CD4-positive, alpha-beta T cell treated with Interleukin-15 for 4 hours (primary cell): ENCODE measurements at regions not wholly inside any gene's neighbourhood (a gene's known extent, or its start where the extent isn't known, plus 50 kb on each side); places are given as distances from the start of the nearest gene placed in this dataset.
A peak's percentile ranks its signal among the peaks of the same experiment; 100 is the strongest.

ENCODE experiments used
- DNase-seq: peaks from one replicate; pipeline ENCODE4 v3.0.0-alpha.2; 2020; ENCODE audit warnings: low spot score

DNA sequence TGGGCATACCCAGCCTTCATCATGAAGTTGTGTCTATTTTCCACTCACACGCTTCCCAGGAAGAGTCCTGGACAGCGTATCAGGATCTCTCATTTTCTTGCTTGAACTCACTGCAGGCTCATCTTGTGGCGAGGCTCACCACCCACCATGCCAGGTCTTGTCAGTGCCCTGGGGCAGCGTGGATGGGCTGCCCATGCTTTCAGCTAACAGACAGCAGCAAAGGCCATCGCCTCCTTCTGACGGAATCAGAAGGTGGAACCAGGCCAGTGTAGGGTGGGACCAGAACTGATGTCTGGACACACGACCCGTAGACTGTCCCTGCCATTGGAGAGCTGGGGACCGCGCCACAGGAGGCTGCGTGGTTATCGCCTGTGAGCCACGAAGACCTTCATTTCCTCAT is 169.4 kb downstream of the FOXL1 start:
- DNase-seq: no peak

GRCh38 chr16:86748652-86749051 is 170.3 kb downstream of the FOXL1 start:
- DNase-seq: no peak

- DNase-seq: no peak
These were observed 173.0 kb downstream of the FOXL1 start for GRCh38 chr16:86751076-86752030.

GRCh38 chr16:86752582-86753175 is 174.3 kb downstream of the FOXL1 start:
- DNase-seq: no peak

DNA sequence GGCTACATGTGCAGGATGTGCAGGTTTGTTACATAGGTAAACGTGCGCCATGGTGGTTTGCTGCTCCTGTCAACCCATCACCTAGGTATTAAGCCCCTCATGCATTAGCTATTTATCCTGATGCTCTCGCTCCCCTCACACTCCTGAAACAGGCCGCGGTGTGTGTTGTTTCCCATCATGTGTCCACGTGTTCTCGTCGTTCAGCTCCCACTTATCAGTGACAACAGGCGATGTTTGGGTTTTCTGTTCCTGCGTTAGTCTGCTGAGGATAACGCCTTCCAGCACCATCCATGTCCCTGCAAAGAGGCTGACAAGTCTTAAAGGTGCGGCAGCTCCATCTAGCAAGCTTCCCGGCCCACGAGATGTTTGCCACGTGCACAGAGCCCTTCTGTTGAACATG is 175.1 kb downstream of the FOXL1 start:
- DNase-seq: no peak

GRCh38 chr16:86755571-86756006 is 177.2 kb downstream of the FOXL1 start:
- DNase-seq: no peak

GRCh38 chr16:86756882-86757703 is 178.7 kb downstream of the FOXL1 start:
- no peak for DNase-seq

DNA sequence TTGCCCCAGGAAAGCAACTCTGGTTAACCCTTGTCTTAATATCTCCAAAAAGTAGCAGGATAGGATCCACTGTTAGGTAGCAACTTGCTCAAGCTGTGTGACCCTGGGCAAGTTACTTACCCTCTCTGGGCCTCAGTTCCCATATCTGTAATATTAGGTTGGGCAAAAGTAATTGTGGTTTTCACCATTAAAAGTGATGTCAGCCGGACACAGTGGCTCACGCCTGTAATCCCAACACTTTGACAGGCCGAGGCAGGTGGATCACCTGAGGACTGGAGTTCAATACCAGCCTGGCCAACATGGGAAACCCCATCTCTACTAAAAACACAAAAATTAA is 179.3 kb downstream of the FOXL1 start:
- no peak for DNase-seq

DNA sequence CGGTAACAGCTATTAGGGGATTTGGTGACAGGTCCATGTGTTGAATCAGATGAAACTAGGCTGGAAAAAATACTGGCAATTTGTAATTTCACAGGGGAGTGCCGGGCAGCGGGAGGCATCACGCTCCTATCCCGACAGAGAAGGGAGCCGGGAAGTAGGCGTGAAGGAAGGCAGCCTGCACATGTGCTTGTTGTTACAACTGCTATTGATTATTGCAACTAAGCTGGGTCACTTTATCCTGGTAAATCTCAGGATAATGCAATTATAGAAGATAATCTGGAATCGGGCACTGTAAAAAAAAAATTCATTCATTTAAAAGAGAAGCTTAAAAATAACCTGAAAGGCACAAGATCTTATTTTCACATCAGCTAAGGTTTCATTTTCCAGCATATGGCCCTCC is 180.6 kb downstream of the FOXL1 start:
- no peak for DNase-seq

DNA sequence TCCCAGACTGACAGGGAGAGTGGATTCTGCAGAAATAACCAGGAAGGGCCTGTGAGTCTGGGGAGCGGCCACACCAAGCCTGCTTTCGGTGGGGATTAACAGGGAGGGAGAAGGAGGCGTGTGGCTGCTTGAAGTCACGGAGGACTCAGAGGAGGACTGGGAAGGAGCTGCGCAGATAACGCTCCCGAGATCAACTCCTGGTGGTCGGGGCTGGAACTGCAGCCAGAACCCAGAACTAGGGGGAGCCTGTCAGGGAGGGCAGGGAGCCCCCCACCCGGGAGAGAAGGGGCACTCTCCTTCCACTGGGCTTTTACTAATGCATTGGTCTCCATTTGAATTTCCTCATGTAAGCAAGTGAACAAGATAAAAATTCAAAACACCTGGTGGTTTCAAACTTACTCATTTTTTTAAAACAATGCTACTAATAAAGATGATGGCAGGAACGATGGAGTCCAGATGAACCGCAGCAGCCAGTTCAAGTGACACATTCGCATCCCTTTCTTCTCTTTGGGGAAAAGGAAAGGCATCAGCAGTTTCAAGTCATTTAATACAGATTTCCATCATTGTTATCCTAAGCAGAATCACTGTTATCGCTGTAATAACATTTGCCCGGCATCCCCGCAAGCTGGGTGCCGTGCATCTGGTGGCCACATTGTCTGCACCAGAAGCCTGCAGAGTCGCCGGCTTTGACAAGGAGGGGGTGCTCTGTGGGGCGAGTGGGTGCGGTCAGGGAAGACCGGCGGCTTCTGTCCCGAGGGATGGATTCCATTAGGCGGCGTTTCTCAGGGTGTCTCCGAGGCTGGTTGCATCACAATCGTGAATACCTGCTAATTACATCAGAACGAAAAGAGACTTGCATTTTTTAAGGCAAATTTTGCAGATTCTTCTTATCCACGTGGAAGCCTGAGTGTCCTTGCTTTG is 183.0 kb downstream of the FOXL1 start:
- peak; percentile 14 for DNase-seq

GRCh38 chr16:86762095-86762494 is 183.7 kb downstream of the FOXL1 start:
- no peak for DNase-seq

DNA sequence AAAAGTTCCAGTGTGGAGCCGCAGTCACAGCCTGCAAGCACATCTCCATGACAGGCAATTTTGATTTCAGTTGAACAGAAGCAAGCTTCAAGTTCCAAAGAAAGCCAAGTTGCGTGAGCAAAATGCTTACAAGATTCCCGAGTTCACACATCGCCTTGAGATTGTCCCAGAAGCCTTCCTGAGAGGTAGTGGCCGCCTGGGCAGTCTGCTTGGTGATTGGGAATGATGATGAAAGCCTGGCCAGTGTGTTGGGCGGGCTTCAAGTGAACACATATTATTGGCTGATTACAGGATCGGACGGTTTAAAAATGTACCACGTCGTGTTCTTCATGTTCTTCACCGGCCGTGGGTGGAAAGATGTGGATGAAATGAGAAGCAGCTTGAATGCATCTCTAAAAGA is 185.5 kb downstream of the FOXL1 start:
- no peak for DNase-seq

DNA sequence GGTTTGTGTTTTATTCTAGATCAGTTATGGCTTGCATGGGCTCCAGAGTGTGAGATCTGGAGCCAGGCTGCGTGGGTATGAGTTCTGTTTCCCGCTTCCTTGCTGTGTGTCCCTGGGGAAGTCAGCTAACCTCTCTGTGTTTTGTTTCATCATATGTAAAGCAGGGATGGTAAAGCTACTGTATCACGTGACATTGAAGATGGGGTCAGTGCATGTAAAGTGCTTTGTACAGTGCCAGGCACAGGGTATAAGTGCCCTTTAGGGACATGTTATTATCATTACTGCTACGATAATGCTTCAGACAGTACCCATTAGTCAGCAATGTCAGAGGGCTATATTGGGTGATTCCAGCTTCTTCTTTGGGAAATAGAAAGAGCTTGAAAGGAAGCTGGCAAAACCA is 186.2 kb downstream of the FOXL1 start:
- DNase-seq: no peak

- DNase-seq: no peak
These were observed 187.2 kb downstream of the FOXL1 start for GRCh38 chr16:86765389-86766026.

DNA sequence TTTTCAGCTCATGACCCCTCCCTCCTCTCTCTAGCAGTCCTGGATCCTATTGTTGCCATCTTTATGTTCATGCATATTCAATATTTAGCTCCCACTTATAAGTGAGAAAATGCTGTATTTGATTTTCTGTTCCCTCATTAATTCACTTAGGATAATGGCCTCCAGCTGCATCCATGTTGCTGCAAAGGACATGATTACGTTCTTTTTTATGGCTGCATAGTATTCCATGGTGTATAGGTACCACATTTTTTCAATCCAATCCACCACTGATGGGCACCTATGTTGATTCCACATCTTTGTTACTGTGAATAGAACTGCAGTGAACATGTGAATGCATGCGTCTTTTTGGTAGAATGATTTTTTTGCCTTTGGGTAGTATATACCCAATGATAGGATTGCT is 188.4 kb downstream of the FOXL1 start:
- no peak for DNase-seq

DNA sequence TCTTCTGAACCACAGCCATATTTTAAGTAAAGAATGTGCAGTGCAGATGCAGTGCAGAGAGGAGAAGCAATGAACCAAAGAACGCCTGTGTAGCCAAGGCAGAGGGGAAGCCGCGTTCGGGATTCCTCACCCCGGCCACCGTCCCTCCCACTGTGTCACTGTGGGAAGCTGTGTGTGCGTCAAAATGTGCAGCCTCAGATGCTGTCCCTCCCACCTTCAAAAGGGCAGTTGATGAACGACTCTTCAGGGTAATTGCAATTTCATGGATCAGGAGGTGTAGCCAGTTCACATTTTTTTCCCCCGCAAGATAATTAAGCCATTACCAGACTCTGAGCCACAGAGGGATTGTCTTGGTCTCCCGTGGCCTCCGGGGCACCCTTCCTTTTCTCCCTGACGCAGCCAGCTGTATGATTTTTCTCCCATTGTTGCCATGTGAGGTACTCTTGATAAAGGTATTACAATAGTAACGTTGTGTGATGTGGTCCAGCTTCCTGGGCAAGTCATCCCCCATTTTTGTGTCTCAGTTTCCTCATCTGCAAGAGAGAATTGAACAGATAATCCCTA is 190.0 kb downstream of the FOXL1 start:
- DNase-seq: no peak

GRCh38 chr16:86768999-86769398 is 190.7 kb downstream of the FOXL1 start:
- no peak for DNase-seq

GRCh38 chr16:86771506-86772460 is 193.4 kb downstream of the FOXL1 start:
- DNase-seq: no peak

- DNase-seq: no peak
These were observed 194.5 kb downstream of the FOXL1 start for GRCh38 chr16:86772671-86773353.
